Endothelial cell of umbilical vein (primary cell): ENCODE measurements at regions not wholly inside any gene's neighbourhood (a gene's known extent, or its start where the extent isn't known, plus 50 kb on each side); places are given as distances from the start of the nearest gene placed in this dataset.
A peak's percentile ranks its signal among the peaks of the same experiment; 100 is the strongest.

Experiments used
- BruUV-seq: library from RNA; stranded (reverse); fragments of 400-500 nt; replicated peaks from 2 replicates; lab custom pipeline; 2021; lab: Mats Ljungman, UMichigan
- CTCF ChIA-PET: fragments of 300-600, 350-600 bp; sonication (Branson Sonifier 250); formaldehyde crosslinking; loops from one replicate; lab custom pipeline; 2021; ENCODE audit warnings: antibody characterized with exemption, inconsistent platforms; lab: Charles Lee
- POLR2A ChIA-PET: fragments of 300-600, 350-600 bp; sonication (Branson Sonifier 250); formaldehyde crosslinking; loops from one replicate; lab custom pipeline; 2021; ENCODE audit warnings: antibody characterized with exemption, inconsistent platforms; lab: Charles Lee
- DNase-seq: peaks from one replicate; pipeline ENCODE4 v3.0.0-alpha.2; 2011; ENCODE audit warnings: low read depth, low spot score
- FAIRE-seq: peaks from 2 replicates; lab custom pipeline; 2011; peaks lifted over from hg19 to GRCh38; lab: Jason Lieb, UNC
- H2AFZ ChIP-seq: 2 replicates; pipeline ENCODE4 v1.6.0; 2012; ENCODE audit warnings: low read depth, low read length, control low read depth, inconsistent platforms
- H3K27ac ChIP-seq: 2 replicates; pipeline ENCODE4 v1.5.1; 2011; ENCODE audit warnings: low read depth, mild to moderate bottlenecking, control low read depth, low read length, moderate library complexity; ENCODE audit not compliant: insufficient read depth
- H3K27me3 ChIP-seq, 2 experiments: 2 replicates each; pipeline versions ENCODE4 v1.6.0 to v1.6.1; 2011; ENCODE audit warnings: low read length in 2 of 2, mixed read lengths in 1 of 2; ENCODE audit not compliant: control insufficient read depth in 2 of 2, insufficient read depth in 2 of 2
- H3K36me3 ChIP-seq, 2 experiments: 2 replicates in 1 of 2; 3 replicates in 1 of 2; pipeline ENCODE4 v1.5.1; 2011; ENCODE audit warnings: low read length in 2 of 2, mild to moderate bottlenecking in 1 of 2, moderate library complexity in 1 of 2; ENCODE audit not compliant: control insufficient read depth in 2 of 2, insufficient read depth in 2 of 2; ENCODE audit errors: extremely low read depth in 1 of 2
- H3K4me1 ChIP-seq: 3 replicates; pipeline ENCODE4 v1.5.1; 2011; ENCODE audit warnings: mild to moderate bottlenecking, low read length; ENCODE audit not compliant: control insufficient read depth, insufficient read depth; ENCODE audit errors: extremely low read depth
- H3K4me2 ChIP-seq: 2 replicates; pipeline ENCODE4 v1.6.1; 2011; ENCODE audit warnings: low read length, control low read depth, mixed read lengths; ENCODE audit not compliant: insufficient read depth
- H3K4me3 ChIP-seq, 3 experiments: fragments of 200-600 bp in 1 of 3; sonication (generic), shearing (Covaris generic) in 1 of 3; replicated peaks in 1 of 3; 2 replicates each; pipeline ENCODE4 v1.5.1; 2011 to 2016; ENCODE audit warnings: control low read depth in 3 of 3, low read length in 3 of 3, mild to moderate bottlenecking in 2 of 3, inconsistent platforms in 1 of 3, low read depth in 1 of 3, moderate library complexity in 1 of 3; ENCODE audit not compliant: insufficient read depth in 1 of 3
- H3K79me2 ChIP-seq: 2 replicates; pipeline ENCODE4 v1.6.0; 2012; ENCODE audit warnings: low read length, inconsistent platforms; ENCODE audit not compliant: control insufficient read depth, insufficient read depth
- H3K9ac ChIP-seq: replicated peaks from 2 replicates; pipeline ENCODE3; 2011; ENCODE audit warnings: low read length, control low read depth; ENCODE audit not compliant: insufficient read depth; ENCODE audit errors: extremely low read depth
- H3K9me1 ChIP-seq: replicated peaks from 3 replicates; pipeline ENCODE4 v1.6.0; 2011; ENCODE audit warnings: mild to moderate bottlenecking, low read length; ENCODE audit not compliant: control insufficient read depth, insufficient read depth; ENCODE audit errors: extremely low read depth
- H3K9me3 ChIP-seq: replicated peaks from 2 replicates; pipeline ENCODE4 v1.5.1; 2012; ENCODE audit warnings: low read length, inconsistent platforms; ENCODE audit not compliant: control insufficient read depth, insufficient read depth
- H4K20me1 ChIP-seq: replicated peaks from 2 replicates; pipeline ENCODE3; 2011; ENCODE audit warnings: mild to moderate bottlenecking, low read length; ENCODE audit not compliant: control insufficient read depth, insufficient read depth; ENCODE audit errors: extremely low read depth
- CTCF ChIP-seq, 2 donors: IDR thresholded peaks; 1 replicate in 1 of 2; 2 replicates in 1 of 2; pipeline ENCODE4 v1.5.1; 2011; ENCODE audit warnings: low read length in 2 of 2, mild to moderate bottlenecking in 2 of 2, moderate library complexity in 2 of 2, control low read depth in 1 of 2, inconsistent platforms in 1 of 2, low read depth in 1 of 2; ENCODE audit not compliant: insufficient read depth in 1 of 2; ENCODE audit errors: extremely low read depth in 1 of 2
- EZH2 ChIP-seq: IDR thresholded peaks from 2 replicates; pipeline ENCODE4 v1.6.1; 2012; ENCODE audit warnings: borderline replicate concordance, low read depth, mild to moderate bottlenecking, moderate library complexity, low read length, inconsistent platforms; ENCODE audit not compliant: severe bottlenecking
- FOS ChIP-seq: IDR thresholded peaks from 2 replicates; pipeline ENCODE4 v1.6.1; 2011; ENCODE audit warnings: mild to moderate bottlenecking, low read length, moderate library complexity, borderline replicate concordance; ENCODE audit not compliant: insufficient read depth
- GATA2 ChIP-seq: IDR thresholded peaks from 2 replicates; pipeline ENCODE4 v1.7.0; 2011; ENCODE audit warnings: low read depth, mild to moderate bottlenecking, moderate library complexity, mixed read lengths, low read length; ENCODE audit not compliant: insufficient read length, insufficient read depth
- JUN ChIP-seq: IDR thresholded peaks from 2 replicates; pipeline ENCODE4 v1.6.1; 2011; ENCODE audit warnings: borderline replicate concordance, low read depth; ENCODE audit not compliant: insufficient read length, insufficient read depth
- MAX ChIP-seq: IDR thresholded peaks from 2 replicates; pipeline ENCODE4 v1.6.1; 2011; ENCODE audit not compliant: insufficient read depth, insufficient read length
- MYC ChIP-seq: IDR thresholded peaks from one replicate; pipeline ENCODE4 v1.6.1; 2011; ENCODE audit warnings: mild to moderate bottlenecking, low read depth, low read length
- POLR2A ChIP-seq: IDR thresholded peaks from 2 replicates; pipeline ENCODE4 v1.6.1; 2012; ENCODE audit warnings: low read depth, mild to moderate bottlenecking, control low read depth, low read length
- POLR2AphosphoS5 ChIP-seq: IDR thresholded peaks from 2 replicates; pipeline ENCODE4 v1.6.1; 2012; ENCODE audit warnings: low read depth, mild to moderate bottlenecking, control low read depth, low read length, moderate library complexity; ENCODE audit not compliant: insufficient read depth
- dilution Hi-C: fragments of 300-500 bp; cut with MboI; formaldehyde crosslinking; loops from one replicate; pipeline ENCODE4 v1.15.0; 2019; ENCODE audit warnings: low sequenced_read_pairs; ENCODE audit not compliant: extremely low pct_ligation_motif_present
- intact Hi-C: fragments of 100-400 bp; cut with micrococcal nuclease; formaldehyde crosslinking; loops from one replicate; pipeline ENCODE4 v1.10.0; 2022

- POLR2A ChIA-PET: no interaction called here
- Histone ChIP-seq H3K27ac (peak overlapping the region; percentile 81), H4K20me1 (no peaks in the 10 kb centered on the region), H3K9me1 (no peaks in the 10 kb centered on the region), H3K27me3 (no peaks in the 10 kb centered on the region), H2AFZ (no peak overlapping the region), H3K79me2 (no peaks in the 10 kb centered on the region), H3K9me3 (no peaks in the 10 kb centered on the region), H3K36me3 (no peaks in the 10 kb centered on the region), H3K4me3 (no peak overlapping the region), H3K4me2 (no peak overlapping the region), H3K9ac (no peak overlapping the region), H3K4me1 (peaks cover 6% of the 10 kb centered on the region)
- FAIRE-seq: no peak
- no TSS peak for BruUV-seq
- DNase-seq: peak; percentile 4
- CTCF ChIA-PET: no interaction called here
- TF ChIP-seq POLR2AphosphoS5 (no peak), MYC (no peak), POLR2A (no peak), FOS (no peak), CTCF (IDR thresholded peaks at IDR 0.05; ENCODE audit: extremely low read depth in 1 of 2, insufficient read depth in 1 of 2, low read depth in 1 of 2, low read length in 2 of 2) (no peak), JUN (no peak), MAX (no peak), EZH2 (no peak), GATA2 (no peak)
- dilution Hi-C loops (no loop called here), intact Hi-C loops (loop anchor here (2.0 kb wide), 1 partner anchor 110 kb away; no protein-coding TSS in a partner anchor)
Observed at GRCh38 chr1:29975036-29975694, 738.8 kb downstream of the PTPRU start.
